MV-4-11 (cell line): ENCODE measurements at regions not wholly inside any gene's neighbourhood (a gene's known extent, or its start where the extent isn't known, plus 50 kb on each side); places are given as distances from the start of the nearest gene placed in this dataset.

Experiments used
- DNase-seq: peaks from one replicate; lab custom pipeline; 2025; lab: John Stamatoyannopoulos, UW

DNA sequence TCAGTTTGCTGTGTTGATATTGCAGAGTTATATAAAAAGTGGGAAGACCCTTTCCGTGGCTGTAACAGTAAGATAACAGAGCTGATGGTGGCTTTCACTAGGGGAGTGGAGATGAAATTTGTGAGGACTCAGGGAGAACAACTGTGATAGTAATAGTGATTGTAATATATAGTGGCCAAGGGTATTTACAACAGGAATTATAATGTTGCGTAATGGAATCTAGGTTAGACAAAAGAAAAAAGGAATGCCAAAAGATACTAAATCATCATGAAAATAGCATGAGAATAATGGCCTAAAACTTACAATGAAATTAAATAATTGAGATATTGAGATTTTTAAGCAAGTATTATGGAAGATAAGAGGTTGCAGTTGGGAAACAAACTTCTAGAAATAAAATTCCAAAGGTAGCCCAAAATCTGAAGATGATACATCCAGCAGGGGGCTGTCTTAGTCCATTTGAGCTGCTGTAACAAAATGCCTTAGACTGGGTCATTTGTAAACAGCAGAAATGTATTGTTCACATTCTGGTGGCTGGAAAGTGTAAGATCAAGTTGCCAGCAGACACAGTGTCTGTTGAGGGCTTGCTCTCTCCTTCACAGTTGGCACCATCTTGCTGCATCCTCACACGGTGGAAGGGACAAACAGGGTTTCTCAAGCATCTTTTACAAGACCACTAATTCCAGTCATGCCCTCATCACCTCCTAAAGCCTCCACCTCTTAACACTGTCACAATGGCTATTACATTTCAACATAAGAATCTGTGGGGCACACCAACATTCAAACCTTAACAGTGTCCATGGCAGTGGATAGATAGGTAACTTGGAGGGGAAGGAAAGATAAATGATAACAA lies 711.2 kb downstream of the MRPL39 start:
- peak; percentile 57 for DNase-seq

DNA sequence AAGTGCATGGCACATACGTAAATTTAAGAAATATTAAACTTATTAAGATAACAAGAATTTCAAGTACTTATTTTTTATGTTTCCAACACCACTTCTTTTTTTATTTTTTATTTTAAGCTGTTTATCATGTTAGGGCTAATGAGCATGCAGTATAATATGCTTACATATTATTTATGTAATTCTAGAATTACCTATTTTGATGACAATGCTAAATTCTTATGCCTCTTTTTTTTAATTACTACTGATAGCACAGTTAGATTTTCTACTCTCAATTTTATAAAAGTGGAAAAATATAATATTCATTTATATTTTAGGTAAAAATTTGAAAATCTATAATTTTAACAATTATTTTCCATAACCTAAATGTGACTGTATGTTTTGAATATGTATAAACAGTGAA lies 713.0 kb downstream of the MRPL39 start:
- no peak for DNase-seq

DNA sequence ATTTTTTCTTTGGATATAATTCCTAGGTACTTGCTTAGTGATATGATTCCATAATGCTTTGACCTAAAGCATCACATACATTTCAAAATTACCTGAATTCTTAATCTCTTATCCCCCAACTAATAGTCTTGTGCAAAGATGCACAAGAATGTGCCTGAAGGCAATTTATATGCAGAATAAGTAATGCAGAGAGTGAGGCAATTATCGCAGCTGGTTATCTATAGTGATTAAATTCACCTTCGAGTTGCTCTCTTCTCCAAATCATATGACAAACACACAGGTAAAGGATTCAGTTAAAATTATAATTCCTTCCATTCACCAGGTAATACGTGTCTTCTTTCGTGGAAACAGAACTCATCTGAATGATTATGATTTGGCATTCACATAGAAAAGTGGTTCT lies 717.3 kb downstream of the MRPL39 start:
- DNase-seq, result no peak

DNA sequence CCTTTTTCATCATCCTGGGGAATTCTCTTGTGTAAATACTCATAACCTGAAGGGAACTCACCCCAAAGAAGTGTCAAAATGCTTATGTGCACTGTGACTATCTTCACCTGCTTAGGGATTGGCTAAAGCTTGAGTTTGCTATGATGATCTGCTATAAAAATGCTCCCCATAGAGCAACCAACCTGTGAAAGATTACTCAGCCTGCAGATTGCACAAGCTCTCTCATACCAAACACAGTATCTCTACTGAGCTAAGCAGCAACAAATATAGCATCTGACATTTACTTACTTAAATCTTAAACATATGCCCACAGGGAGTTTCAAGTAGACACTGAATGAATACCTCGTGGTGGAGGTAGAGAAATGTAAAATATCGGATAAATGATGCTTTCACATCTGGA lies 725.8 kb downstream of the MRPL39 start:
- no peak for DNase-seq

DNA sequence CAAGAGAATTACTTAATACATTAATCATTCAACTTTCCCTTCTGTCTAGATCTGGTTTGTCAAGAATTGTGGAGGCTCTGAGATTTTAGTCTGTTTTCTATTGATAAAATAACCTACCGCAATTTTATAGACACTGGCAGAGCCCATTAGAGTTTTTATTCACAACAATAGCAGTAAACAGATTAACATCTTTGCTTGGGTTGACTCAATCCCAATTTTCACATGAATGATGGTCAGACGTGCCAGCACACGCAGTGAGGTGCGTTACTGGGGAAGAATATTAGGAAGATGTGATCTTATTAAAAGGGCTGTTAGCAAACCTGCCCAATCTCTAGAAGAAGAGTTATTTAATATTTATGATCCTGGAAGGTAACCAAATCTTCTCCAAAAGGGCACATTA lies 736.6 kb downstream of the MRPL39 start:
- no peak for DNase-seq

DNA sequence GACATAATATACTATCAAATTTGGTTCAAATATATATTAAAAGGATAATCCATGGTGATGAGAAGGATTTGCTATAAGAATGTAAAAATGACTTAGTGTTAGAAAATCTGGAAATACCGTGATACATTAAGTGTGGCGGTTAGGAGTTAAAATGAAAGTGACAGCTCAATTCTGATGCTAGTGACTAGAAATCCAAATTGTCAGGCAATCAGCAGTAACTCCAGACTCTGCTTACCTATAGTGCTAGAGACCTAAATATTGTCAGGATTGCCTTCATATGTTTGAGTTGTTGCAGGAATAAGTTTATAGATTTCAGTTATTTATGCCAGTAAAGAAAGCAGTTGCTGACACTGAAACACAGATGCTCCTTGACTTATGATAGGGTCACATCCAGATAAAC lies 737.4 kb downstream of the MRPL39 start:
- DNase-seq, result no peak

DNA sequence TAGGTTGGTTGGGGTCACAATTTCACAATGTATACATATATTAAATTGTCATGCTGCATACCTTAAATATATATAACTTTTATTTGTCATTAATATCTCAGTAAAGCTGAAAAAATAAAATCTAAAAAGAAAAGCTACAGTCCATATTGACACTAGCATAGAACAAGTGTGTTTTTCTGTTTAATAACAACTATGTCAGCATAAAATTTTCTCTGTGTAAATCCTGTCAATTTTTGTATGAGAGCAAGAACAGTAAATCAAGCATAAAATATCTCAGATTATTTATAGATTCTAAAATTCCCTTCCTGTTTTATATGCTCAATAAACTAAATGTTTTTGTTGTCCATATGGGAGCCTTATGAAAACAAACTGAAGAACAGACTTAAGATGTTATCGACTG lies 739.2 kb downstream of the MRPL39 start:
- no peak for DNase-seq

DNA sequence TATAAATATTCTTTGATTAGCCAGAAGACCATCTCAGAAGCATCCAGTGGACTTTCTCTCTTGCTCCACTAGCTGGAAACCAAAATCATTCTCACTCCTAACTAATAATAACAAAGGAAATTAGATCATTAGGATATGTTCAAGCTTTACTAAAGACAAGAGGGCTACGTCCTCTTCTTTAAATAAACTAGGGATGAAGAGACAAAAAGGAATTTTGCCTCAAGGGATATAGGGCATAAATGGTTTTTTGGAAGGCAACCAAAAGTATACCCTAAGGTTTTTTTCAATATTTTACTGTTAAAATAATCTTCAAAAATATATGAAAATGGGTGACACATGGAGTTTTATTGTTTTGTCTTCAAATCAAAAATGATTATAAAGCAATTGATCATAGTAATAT lies 745.8 kb downstream of the MRPL39 start:
- DNase-seq, result no peak

DNA sequence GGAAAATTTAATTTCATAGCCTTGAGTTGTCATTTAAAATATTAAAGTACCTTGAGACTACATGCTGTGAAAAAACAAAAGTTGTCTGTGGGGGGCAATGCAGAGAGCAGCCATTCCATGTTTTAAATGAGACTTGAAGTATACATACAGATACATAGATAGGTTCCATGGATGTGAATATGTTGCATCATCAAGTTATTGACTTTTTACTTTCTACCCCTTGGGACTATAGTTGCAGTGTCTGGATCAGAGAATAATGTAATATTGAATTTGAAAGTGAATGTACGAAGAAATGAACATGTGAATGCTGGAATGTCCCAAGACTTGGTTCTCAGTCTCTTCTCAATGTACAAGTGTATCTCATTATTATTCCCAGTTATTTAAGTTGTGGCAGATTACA lies 751.0 kb downstream of the MRPL39 start:
- no peak for DNase-seq

DNA sequence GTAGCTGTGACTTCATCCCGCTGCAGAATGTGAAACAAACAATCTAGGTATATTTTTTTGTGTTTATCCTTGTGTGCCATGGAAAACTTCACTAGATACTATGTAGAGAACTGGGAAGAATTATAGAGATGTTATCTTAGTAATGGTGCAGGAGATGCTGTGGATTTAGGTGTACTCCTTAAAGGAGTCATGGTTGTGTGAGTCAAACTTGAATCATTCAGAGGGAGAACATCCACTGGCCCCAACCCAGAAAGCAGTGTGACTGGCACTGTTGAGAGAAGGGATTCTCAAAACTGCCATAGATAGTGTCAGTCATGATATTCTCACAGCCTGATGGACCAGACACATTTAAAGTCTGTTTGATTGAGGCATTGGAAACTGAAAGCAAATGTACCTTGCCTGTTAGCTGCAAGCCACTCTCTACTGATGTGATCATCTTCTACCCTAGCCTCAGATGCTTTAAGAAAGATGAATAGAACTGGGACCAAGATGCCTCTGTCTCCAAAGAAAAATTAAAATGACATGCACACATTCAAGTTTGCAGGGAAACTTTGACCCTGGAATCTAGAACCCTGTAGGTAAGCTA lies 754.6 kb downstream of the MRPL39 start:
- no peak for DNase-seq

DNA sequence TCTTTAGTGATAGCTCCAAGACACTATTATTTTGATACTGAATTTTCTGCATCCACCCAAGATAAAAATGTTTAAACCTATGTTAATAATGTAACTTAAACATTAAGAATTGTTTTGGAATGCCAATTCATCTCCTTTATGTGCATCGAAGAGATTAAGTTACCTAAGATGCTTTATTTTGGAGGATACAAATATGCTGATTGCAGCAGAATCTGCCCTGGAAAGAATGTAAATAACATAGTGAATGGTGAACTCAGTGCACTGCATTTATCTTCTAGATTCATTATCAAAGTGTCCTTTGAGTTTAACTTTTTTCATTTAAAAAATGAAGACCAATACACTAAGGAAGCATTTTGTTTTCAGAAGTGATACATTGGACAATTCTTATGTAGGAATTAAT lies 757.2 kb downstream of the MRPL39 start:
- DNase-seq, result no peak

DNA sequence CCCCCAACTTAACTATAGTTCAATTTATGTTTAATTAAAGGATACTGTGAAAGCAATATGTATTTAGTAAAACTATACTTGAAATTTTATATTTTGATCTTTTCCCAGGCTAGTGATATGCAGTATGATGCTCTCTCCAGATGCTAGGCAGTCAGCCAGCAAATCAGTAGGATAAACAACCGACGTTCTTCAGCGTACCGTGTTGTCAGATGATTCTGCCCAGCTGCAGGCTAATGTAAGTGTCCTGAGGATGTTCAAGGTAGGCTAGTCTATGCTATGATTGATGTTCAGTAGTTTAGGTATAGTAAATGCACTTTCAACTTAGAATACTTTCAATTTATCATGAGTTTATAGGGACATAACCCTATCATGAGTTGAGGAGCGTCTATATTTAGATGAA lies 762.6 kb downstream of the MRPL39 start:
- DNase-seq, result no peak

DNA sequence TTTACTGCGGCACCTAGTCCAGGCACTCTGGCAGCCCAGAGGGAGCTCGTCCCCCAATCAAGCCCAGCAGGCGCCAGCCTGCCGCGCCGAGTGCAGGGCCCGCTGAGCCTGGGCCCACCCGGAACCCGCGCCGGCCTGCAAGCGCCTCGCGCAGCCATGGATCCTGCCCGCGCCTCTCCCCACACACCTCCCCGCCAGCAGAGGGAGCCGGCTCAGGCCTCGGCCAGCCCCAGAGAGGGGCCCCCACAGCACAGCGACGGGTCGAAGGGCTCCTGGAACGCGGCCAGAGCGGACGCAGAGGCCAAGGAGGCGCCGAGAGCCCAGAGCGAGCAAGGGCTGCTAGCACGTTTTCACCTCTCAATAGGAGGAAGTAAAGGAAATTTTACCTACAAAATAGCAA lies 767.0 kb downstream of the MRPL39 start:
- DNase-seq, result no peak

DNA sequence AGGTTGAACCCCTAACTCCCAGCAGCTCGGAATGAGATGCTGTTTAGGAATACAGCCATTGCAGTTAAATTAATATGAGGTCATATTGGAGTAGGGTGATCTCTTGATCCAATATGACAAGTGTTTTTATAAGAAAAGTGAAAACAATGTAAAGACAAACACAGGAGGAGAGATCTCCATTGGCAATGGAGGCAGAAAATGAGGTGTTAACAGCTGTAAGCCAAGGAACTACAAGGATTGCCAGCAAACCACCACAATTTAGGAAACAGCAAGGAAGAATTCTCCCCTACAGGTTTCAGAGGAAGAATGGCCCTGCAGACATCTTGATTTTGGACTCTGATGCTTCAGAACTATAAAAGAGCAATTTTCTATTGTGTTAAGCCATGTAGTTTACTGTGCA lies 774.3 kb downstream of the MRPL39 start:
- DNase-seq, result no peak

DNA sequence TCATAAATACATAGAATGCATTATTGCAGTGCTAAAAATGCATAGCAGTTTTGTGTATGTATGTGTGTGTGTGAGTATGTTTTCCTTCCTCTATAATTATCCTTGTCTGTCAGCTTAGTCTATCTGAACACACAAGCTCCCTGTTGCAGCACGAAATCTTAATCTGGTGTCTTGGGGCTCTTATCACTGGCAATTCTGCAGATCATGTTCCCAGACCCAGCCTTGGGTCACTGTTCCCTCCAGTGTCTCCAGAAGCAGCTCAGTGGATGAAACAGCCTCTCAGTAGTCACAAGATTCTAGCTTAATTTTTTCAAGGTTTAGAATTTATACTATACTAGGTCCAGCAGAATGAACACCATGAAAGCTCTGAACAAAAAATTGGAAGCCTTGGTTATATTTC lies 777.9 kb downstream of the MRPL39 start:
- no peak for DNase-seq

DNA sequence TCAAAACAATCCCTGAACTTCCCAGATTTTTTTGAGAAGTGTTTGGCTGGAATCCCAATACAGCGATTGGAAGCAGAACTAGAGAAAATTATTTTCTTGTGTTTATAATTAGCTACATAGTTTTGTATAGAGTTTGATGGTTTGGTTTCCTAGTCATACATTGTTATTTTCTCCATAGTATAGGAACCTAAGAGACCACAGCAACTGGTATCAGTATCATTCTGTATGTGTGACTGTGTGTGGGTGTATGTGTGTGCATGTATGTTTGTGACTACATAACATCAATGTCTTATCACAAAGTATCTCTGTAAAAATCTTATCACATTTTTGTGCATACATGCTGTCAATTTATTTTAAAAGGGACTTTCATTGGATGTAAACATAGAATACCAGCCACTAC lies 780.5 kb downstream of the MRPL39 start:
- DNase-seq, result no peak

DNA sequence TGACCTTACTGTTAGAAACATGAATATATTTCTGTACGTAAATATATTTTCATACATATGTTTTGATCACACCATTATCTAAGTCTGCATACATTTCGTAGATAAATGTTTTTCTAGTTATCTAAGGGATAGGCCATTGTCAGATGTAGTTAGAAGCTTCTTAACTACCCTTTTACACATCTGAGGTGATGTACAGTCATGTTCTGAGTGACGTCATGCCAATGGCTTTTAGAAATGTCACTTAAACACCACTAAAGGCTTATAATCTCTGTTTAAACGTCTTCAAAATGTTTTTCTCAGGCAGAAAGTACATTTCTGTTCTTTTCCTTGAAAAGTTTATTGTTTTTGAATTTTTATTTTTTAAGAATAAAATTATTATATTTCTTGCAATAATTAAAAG lies 781.9 kb downstream of the MRPL39 start:
- no peak for DNase-seq

DNA sequence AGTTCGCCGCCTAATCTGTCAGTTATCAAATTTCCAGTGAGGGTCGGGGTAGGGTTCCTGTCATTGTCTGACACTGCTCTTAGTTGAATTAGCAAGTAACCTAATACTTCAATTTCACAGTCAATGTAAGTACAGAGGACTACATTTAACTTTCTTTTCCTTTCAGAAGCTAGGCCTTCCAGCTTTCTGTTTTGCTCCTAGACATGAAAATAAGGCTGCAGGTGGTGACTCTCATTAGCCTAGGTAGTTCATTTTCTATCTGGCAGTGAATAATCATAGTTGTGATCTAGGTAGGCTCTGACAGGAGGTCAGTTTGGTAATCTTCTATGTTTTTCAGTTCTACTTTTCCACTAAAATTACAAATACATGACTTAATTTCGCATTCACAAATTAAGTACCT lies 783.1 kb downstream of the MRPL39 start:
- no peak for DNase-seq

DNA sequence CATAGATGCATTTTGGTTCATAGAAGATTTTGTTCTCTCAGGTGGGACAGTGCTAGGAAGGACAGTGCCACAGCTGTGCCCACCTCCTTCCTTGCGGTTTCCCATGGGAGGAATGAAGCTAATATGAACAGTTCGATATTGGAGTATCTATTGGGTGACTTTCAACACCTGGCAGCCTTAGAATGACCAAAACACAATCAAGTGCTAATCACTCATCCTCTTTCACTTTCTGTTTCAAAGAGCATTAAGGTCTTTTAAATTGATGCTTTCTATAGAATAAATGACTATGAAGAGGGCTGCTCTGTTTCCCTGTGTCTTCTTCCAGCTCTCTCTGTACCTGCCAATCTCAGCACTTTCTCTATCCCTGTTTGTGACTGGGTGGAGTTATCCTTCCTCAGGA lies 784.0 kb downstream of the MRPL39 start:
- DNase-seq, result no peak

DNA sequence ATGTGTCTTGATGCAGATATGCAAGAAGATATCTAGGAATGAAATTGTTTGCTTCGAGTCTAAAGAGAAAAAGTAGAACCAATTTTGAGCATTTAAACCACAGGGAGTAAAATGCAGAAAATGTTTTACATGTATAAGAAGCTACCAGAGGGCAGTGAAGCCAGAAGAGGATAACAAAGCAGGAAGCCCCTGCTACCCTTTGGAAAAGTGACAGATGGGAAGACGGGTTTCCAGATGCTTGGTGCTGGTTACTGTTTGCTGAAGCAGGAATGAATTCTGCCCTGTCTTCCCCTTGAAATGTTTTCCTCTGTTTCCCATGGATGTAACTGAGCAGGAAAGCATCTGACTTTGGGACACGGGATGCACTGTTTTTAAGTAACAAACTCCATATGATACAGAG lies 822.2 kb downstream of the MRPL39 start:
- no peak for DNase-seq

DNA sequence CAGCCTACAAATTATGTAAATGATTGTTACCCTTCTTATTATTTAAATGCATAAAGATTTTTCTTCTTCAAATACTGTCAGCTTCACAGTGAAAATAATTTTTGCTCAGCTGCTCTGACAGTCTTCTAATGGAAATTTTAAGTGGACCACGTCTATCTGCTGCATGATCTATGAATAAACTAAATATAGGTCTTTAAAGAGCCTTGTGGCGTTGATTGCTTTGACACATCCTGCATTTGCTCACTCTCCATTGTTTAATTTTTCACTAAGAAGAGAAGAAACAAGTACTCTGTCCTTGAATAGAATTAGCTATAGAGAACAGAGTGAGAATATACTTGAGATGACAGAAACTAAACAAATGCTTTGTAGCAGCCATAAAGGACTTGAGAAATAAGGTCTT lies 826.1 kb downstream of the MRPL39 start:
- DNase-seq, result no peak

DNA sequence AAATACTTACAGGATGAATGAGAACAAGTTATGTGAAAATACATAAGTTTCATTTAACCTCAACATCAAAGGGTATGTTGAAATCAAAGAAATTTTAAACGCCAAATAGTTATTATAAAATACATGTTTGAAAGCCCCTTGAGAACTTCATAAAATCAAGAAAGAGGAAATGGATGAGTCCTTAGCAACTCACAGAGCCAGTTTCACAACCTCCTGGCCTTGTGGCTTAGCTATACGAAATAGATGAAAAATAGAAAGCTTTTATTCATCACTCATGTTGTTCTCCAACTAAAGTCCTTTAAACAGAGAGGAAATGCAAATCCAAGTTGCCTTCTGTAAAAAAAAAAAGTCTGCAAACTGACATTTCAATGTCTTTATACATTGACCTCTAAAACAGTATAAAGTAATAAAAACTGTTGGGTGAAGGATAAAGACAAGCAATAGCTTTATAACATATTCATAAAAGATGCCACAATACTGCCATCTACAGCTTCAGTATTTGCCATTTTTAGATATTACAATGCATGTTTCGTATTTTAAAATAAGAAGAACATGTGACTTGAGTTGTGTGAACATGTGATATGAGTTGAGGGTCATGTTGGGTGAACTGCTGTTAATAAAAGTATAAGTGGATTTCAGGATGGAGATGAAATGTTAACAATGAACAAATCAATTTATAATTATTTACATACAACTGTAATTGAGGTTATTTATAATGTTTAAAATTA lies 847.8 kb downstream of the MRPL39 start:
- peak; percentile 88 for DNase-seq

DNA sequence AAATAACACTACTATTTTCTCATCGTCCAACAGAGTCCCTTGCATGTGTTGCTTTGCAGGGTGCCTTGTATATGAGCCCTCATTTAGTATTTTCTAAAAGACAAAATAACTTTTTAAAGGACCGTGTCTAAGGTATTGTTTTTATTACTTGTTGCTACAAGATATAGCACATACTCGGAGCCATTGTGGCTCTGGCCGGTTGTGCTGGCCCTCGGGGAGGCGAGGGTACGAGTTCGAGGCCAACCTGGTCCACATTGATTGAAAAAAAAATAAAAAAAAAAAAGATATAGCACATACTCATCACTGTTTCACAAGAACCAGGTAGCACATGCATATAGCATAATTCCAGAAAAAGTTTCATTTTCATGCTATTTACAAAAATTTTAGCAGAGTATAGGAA lies 869.2 kb downstream of the MRPL39 start:
- DNase-seq, result no peak
